GM12864 (cell line): ENCODE measurements at regions not wholly inside any gene's neighbourhood (a gene's known extent, or its start where the extent isn't known, plus 50 kb on each side); places are given as distances from the start of the nearest gene placed in this dataset.

Source experiments
- DNase-seq: peaks from one replicate; pipeline ENCODE4 v3.0.0-alpha.2; 2011; ENCODE audit warnings: low read depth
- H3K4me3 ChIP-seq: 2 replicates; pipeline ENCODE4 v1.5.1; 2011; ENCODE audit warnings: mild to moderate bottlenecking, low read depth, low read length, control low read depth
- TF ChIP-seq, protein P1 (sequence below): IDR thresholded peaks from 2 replicates; pipeline ENCODE4 v1.5.1; 2011; ENCODE audit warnings: low read depth, mild to moderate bottlenecking, moderate library complexity, low read length, control low read depth, inconsistent platforms; ENCODE audit errors: missing control alignments

GRCh38 chr11:116386118-116386699 lies 386.6 kb downstream of the BUD13 start:
- H3K4me3 ChIP-seq = no peak overlapping the region

DNA sequence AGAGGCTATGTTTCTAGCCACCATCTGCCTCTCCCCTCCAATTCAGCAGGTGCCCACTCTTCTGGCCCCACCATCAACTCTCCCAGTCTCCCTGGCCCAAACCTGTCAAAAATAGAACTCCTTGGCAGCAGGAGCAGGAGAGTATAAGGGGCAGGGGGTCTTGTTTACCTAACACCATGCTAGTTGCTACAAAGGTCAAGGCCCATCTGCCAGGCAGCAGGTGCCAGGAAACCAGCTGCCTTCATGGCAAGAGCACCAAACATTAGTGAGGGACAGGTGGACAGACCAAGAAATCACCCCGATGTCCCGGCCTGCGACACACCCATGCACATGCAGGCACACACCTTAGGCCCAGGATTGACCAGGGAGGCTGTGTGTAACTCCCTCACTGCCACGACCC lies 387.9 kb downstream of the BUD13 start:
- H3K4me3 ChIP-seq = no peak overlapping the region
- no peak for DNase-seq
- TF ChIP-seq, protein P1, sequence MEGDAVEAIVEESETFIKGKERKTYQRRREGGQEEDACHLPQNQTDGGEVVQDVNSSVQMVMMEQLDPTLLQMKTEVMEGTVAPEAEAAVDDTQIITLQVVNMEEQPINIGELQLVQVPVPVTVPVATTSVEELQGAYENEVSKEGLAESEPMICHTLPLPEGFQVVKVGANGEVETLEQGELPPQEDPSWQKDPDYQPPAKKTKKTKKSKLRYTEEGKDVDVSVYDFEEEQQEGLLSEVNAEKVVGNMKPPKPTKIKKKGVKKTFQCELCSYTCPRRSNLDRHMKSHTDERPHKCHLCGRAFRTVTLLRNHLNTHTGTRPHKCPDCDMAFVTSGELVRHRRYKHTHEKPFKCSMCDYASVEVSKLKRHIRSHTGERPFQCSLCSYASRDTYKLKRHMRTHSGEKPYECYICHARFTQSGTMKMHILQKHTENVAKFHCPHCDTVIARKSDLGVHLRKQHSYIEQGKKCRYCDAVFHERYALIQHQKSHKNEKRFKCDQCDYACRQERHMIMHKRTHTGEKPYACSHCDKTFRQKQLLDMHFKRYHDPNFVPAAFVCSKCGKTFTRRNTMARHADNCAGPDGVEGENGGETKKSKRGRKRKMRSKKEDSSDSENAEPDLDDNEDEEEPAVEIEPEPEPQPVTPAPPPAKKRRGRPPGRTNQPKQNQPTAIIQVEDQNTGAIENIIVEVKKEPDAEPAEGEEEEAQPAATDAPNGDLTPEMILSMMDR = no peak

More at GRCh38 chr11:116386118-116386699, 386.6 kb downstream of the BUD13 start:
- no peak for DNase-seq
- TF ChIP-seq, protein P1 = no peak

GRCh38 chr11:116384407-116384806 lies 388.4 kb downstream of the BUD13 start:
- no peak for DNase-seq
- H3K4me3 ChIP-seq = no peak overlapping the region
- TF ChIP-seq, protein P1 = no peak

DNA sequence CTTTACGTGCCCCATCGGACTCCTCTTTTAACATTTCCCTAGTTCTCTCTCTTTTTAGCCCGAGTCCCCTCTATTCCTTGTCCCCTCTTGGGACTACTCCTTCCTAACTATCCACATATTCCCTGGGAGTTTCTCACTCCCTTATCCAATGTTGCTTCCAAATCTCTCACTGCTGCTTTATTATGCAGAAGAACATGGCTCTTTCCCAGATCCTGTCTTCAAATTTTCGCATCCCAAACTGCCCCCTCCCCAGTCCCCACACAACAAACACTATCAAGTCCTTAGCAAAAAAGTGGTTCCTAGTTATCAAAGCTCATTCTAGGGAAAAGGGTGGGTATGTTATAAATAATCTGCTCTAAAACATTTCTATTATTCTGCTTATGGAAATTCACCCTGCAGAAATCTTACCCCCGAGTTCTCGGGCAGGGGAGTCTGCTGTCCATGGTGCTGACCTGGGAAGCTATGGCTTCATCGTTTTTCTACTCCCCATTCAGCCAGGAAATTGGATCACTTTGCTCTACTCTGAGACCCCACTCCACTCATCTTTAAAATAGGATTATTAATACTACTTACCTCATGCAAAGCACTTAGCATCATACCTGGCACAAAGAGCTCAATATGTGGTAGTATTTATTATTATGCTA lies 393.5 kb downstream of the BUD13 start:
- no peak for DNase-seq
- no peak overlapping the region for H3K4me3 ChIP-seq
- TF ChIP-seq, protein P1 = no peak

DNA sequence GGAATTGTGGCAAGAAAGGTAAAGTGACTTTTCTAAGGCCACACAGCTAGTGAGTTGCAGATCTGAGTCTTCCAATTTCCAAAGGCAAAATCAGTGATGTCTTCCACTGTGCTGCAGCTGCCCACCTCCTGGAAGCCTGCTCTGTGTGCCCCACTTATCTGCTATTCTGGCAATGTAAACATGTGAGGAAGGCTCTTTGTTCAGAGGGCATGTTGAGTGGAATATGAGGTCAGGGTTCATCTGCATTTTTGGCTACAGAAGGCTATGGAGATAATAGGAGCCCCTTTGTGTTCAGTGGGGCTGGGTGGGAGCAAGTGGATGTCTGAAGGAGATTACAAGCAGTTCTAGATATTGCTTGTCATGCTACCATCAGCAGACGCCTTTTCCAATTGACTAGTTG lies 396.2 kb downstream of the BUD13 start:
- TF ChIP-seq, protein P1 = no peak
- H3K4me3 ChIP-seq = no peak overlapping the region
- no peak for DNase-seq

GRCh38 chr11:116376054-116376453 lies 396.7 kb downstream of the BUD13 start:
- TF ChIP-seq, protein P1 = no peak
- no peak overlapping the region for H3K4me3 ChIP-seq
- no peak for DNase-seq

- DNase-seq = no peak
- TF ChIP-seq, protein P1 = peak; percentile 6
These were observed 397.6 kb downstream of the BUD13 start for GRCh38 chr11:116375221-116375620.

More at GRCh38 chr11:116375221-116375620, 397.6 kb downstream of the BUD13 start:
- no peak overlapping the region for H3K4me3 ChIP-seq
